IMR-90 (cell line): ENCODE measurements at regions not wholly inside any gene's neighbourhood (a gene's known extent, or its start where the extent isn't known, plus 50 kb on each side); places are given as distances from the start of the nearest gene placed in this dataset.

ENCODE experiments used
- ATAC-seq: fragments of 200-7000 bp; cut with Tn5 transposase; 2 replicates; pipeline ENCODE4 v1.9.1; 2020; ENCODE audit warnings: low read depth, mild to moderate bottlenecking, moderate library complexity
- BruUV-seq: library from RNA; stranded (reverse); fragments of 400-500 nt; replicated peaks from 2 replicates; lab custom pipeline; 2021; lab: Mats Ljungman, UMichigan
- CTCF ChIA-PET: fragments of 300-600 bp; formaldehyde crosslinking; extraction: SDS; loops from one replicate; lab custom pipeline; 2021; ENCODE audit warnings: antibody characterized with exemption; lab: Yijun Ruan, JAX
- POLR2A ChIA-PET: fragments of 300-600 bp; sonication (Branson Sonifier 250); formaldehyde crosslinking; loops from one replicate; lab custom pipeline; 2022; ENCODE audit warnings: antibody characterized with exemption; ENCODE audit not compliant: unreplicated experiment; lab: Charles Lee
- DNase-seq: peaks from one replicate; pipeline ENCODE4 v3.0.0; 2013
- H2AFZ ChIP-seq: replicated peaks from 2 replicates; pipeline ENCODE3; 2013; ENCODE audit warnings: low read length, mild to moderate bottlenecking; ENCODE audit not compliant: poor library complexity
- H2AK5ac ChIP-seq: 2 replicates; pipeline ENCODE4 v1.6.1; 2013; ENCODE audit warnings: low read depth, low read length, inconsistent platforms
- H2AK9ac ChIP-seq: replicated peaks from 2 replicates; pipeline ENCODE3; 2013; ENCODE audit warnings: mild to moderate bottlenecking, low read depth, low read length, moderate library complexity; ENCODE audit not compliant: poor library complexity
- H2BK120ac ChIP-seq: 2 replicates; pipeline ENCODE4 v1.6.1; 2013; ENCODE audit warnings: low read depth, low read length, inconsistent platforms
- H2BK15ac ChIP-seq: 3 replicates; pipeline ENCODE4 v1.6.1; 2013; ENCODE audit warnings: low read depth, low read length, inconsistent platforms
- H2BK20ac ChIP-seq: 2 replicates; pipeline ENCODE4 v1.6.1; 2013; ENCODE audit warnings: low read depth, mild to moderate bottlenecking, inconsistent platforms, low read length, moderate library complexity
- H2BK5ac ChIP-seq: 2 replicates; pipeline ENCODE4 v1.6.1; 2013; ENCODE audit warnings: mild to moderate bottlenecking, low read depth, low read length, inconsistent platforms; ENCODE audit not compliant: poor library complexity, severe bottlenecking
- H3K14ac ChIP-seq: replicated peaks from 2 replicates; pipeline ENCODE4 v1.6.1; 2013; ENCODE audit warnings: low read depth, low read length, inconsistent platforms
- H3K18ac ChIP-seq: 2 replicates; pipeline ENCODE4 v1.6.1; 2013; ENCODE audit warnings: low read depth, low read length, control low read depth
- H3K23ac ChIP-seq: 2 replicates; pipeline ENCODE4 v1.6.1; 2013; ENCODE audit warnings: low read depth, low read length, inconsistent platforms
- H3K27ac ChIP-seq: 2 replicates; pipeline ENCODE4 v1.5.1; 2013; ENCODE audit warnings: mild to moderate bottlenecking, control low read depth, low read length; ENCODE audit not compliant: insufficient read depth
- H3K27me3 ChIP-seq: 2 replicates; pipeline ENCODE4 v1.6.1; 2013; ENCODE audit warnings: low read length; ENCODE audit not compliant: control insufficient read depth, insufficient read depth
- H3K36me3 ChIP-seq: 2 replicates; pipeline ENCODE4 v1.6.1; 2013; ENCODE audit warnings: low read length, mixed read lengths; ENCODE audit not compliant: control insufficient read depth, insufficient read depth
- H3K4ac ChIP-seq: 2 replicates; pipeline ENCODE4 v1.6.1; 2013; ENCODE audit warnings: low read depth, low read length, inconsistent platforms
- H3K4me1 ChIP-seq: 2 replicates; pipeline ENCODE4 v1.6.1; 2013; ENCODE audit warnings: low read length, mixed read lengths; ENCODE audit not compliant: control insufficient read depth, insufficient read depth
- H3K4me2 ChIP-seq: 2 replicates; pipeline ENCODE4 v1.6.1; 2013; ENCODE audit warnings: low read depth, mild to moderate bottlenecking, control low read depth, low read length, moderate library complexity
- H3K4me3 ChIP-seq: 2 replicates; pipeline ENCODE4 v1.5.1; 2013; ENCODE audit warnings: low read depth, mild to moderate bottlenecking, control low read depth, low read length, moderate library complexity; ENCODE audit not compliant: insufficient read depth
- H3K56ac ChIP-seq: 2 replicates; pipeline ENCODE4 v1.6.1; 2013; ENCODE audit warnings: low read length, inconsistent platforms; ENCODE audit not compliant: insufficient read depth; ENCODE audit errors: extremely low read depth
- H3K79me1 ChIP-seq, 2 experiments: 2 replicates each; pipeline ENCODE4 v1.6.1; 2013; ENCODE audit warnings: low read length in 2 of 2, inconsistent platforms in 1 of 2, low read depth in 1 of 2
- H3K9ac ChIP-seq: 2 replicates; pipeline ENCODE4 v1.6.1; 2013; ENCODE audit warnings: low read depth, low read length, control low read depth
- H3K9me1 ChIP-seq: 2 replicates; pipeline ENCODE4 v1.6.1; 2013; ENCODE audit warnings: low read length, inconsistent platforms; ENCODE audit not compliant: insufficient read depth
- H3K9me3 ChIP-seq: 2 replicates; pipeline ENCODE4 v1.6.1; 2013; ENCODE audit warnings: low read length; ENCODE audit not compliant: control insufficient read depth, insufficient read depth
- H4K20me1 ChIP-seq: 2 replicates; pipeline ENCODE4 v1.6.1; 2013; ENCODE audit warnings: low read length, inconsistent platforms; ENCODE audit not compliant: insufficient read depth
- H4K5ac ChIP-seq: 2 replicates; pipeline ENCODE4 v1.6.1; 2013; ENCODE audit warnings: mild to moderate bottlenecking, low read depth, low read length, control low read depth
- H4K8ac ChIP-seq, 2 experiments: 2 replicates each; pipeline ENCODE4 v1.6.1; 2013; ENCODE audit warnings: low read depth in 2 of 2, low read length in 2 of 2, control low read depth in 1 of 2, inconsistent platforms in 1 of 2
- H4K91ac ChIP-seq: 2 replicates; pipeline ENCODE4 v1.6.1; 2013; ENCODE audit warnings: low read depth, low read length, inconsistent platforms; ENCODE audit not compliant: insufficient read depth
- CEBPB ChIP-seq: IDR thresholded peaks from 2 replicates; pipeline ENCODE4 v1.6.1; 2012; ENCODE audit warnings: low read depth, low read length, improper control_type of control experiment
- CHD1 ChIP-seq: IDR thresholded peaks from 2 replicates; pipeline ENCODE4 v1.6.1; 2012; ENCODE audit warnings: low read depth, low read length, improper control_type of control experiment
- RAD21 ChIP-seq: IDR thresholded peaks from 2 replicates; pipeline ENCODE4 v1.6.1; 2012; ENCODE audit warnings: low read length, improper control_type of control experiment
- USF2 ChIP-seq: fragments of 150-350 bp; IDR thresholded peaks from 2 replicates; pipeline ENCODE4 v1.6.1; 2017; ENCODE audit warnings: mild to moderate bottlenecking, antibody characterized with exemption, low read length, low read depth
- WGBS, 2 experiments: methylation state at CpG; one replicate each; pipeline versions ENCODE4 v1.1.5 to v1.1.7; 2013; ENCODE audit warnings: missing lambda C conversion rate in 2 of 2; ENCODE audit not compliant: insufficient read length in 1 of 2; ENCODE audit errors: extremely low coverage in 2 of 2; 5-methylcytosine and 5-hydroxymethylcytosine counted together
- dilution Hi-C: fragments of 300-500 bp; cut with HindIII; formaldehyde crosslinking; loops from one replicate; pipeline ENCODE4 v1.14.3; 2018; ENCODE audit warnings: low sequenced_read_pairs; ENCODE audit not compliant: unreplicated experiment
- in situ Hi-C: fragments of 300-500 bp; cut with MboI; formaldehyde crosslinking; loops from 3 replicates; pipeline ENCODE4 v1.14.3; 2019; ENCODE audit warnings: low sequenced_read_pairs, inconsistent platforms, mixed read lengths
- intact Hi-C: fragments of 100-400 bp; cut with micrococcal nuclease; formaldehyde crosslinking; loops from 2 replicates; pipeline ENCODE4 v1.10.0; 2022

- Histone ChIP-seq H3K9me3 (no peaks in the 10 kb centered on the region), H4K20me1 (no peaks in the 10 kb centered on the region), H3K56ac (no peak overlapping the region), H3K4ac (no peak overlapping the region), H3K36me3 (no peaks in the 10 kb centered on the region), H4K5ac (no peak overlapping the region), H2BK15ac (no peak overlapping the region), H4K91ac (no peak overlapping the region), H3K9ac (no peak overlapping the region), H3K23ac (no peak overlapping the region), H2AFZ (no peak overlapping the region), H3K4me1 (no peaks in the 10 kb centered on the region), H3K14ac (no peak overlapping the region), H2BK20ac (no peak overlapping the region), H2BK120ac (no peak overlapping the region), H3K4me3 (no peak overlapping the region), H2AK9ac (no peak overlapping the region), H3K27ac (no peak overlapping the region), H3K9me1 (no peaks in the 10 kb centered on the region), H2BK5ac (no peak overlapping the region), H2AK5ac (no peak overlapping the region), H4K8ac (no peak overlapping the region), H3K18ac (no peak overlapping the region), H3K27me3 (peaks cover 4% of the 10 kb centered on the region), H3K4me2 (no peak overlapping the region), H3K79me1 (no peaks in the 10 kb centered on the region)
- no TSS peak for BruUV-seq
- in situ Hi-C loops: no loop called here
- intact Hi-C loops: no loop called here
- dilution Hi-C loops: no loop called here
- TF ChIP-seq USF2 (no peak), RAD21 (no peak), CEBPB (no peak), CHD1 (no peak)
- DNase-seq (no peak), ATAC-seq (no peak)
- 83% methylated on average over 2 of the region's 6 CpGs; no CpG with 5 or more reads in 1 of the 2 experiments for WGBS, 2 experiments
- POLR2A ChIA-PET: no interaction called here
- CTCF ChIA-PET: no interaction called here
Observed at GRCh38 chr5:158397278-158397677, 538.3 kb upstream of the CLINT1 start.
